ENCODE measurements at regions not wholly inside any gene's neighbourhood (a gene's known extent, or its start where the extent isn't known, plus 50 kb on each side); places are given as distances from the start of the nearest gene placed in this dataset.

GRCh38 chr5:54739371-54739770 lies 221.8 kb downstream of the SNX18 start:
- no peak for DNase-seq

DNA sequence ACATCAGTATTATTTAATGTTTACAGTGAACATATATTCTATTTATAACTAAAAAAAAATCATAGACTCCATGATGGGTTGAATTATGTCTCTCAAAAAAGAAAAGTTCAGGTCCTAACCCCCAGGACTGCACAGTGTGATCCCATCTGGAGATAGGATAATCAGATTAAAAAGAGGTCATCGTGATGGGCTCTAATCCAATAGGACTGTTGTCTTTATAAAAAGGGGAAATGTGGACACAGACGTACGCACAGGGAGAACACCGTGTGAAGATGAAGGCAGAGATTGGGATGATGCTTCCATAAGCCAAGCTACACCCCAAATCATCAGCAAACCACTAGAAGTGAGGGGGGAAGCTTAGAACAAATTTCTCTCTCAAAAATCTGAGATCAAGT lies 221.4 kb downstream of the SNX18 start:
- no peak for DNase-seq

GRCh38 chr5:54738118-54738972 lies 220.8 kb downstream of the SNX18 start:
- no peak for DNase-seq

DNA sequence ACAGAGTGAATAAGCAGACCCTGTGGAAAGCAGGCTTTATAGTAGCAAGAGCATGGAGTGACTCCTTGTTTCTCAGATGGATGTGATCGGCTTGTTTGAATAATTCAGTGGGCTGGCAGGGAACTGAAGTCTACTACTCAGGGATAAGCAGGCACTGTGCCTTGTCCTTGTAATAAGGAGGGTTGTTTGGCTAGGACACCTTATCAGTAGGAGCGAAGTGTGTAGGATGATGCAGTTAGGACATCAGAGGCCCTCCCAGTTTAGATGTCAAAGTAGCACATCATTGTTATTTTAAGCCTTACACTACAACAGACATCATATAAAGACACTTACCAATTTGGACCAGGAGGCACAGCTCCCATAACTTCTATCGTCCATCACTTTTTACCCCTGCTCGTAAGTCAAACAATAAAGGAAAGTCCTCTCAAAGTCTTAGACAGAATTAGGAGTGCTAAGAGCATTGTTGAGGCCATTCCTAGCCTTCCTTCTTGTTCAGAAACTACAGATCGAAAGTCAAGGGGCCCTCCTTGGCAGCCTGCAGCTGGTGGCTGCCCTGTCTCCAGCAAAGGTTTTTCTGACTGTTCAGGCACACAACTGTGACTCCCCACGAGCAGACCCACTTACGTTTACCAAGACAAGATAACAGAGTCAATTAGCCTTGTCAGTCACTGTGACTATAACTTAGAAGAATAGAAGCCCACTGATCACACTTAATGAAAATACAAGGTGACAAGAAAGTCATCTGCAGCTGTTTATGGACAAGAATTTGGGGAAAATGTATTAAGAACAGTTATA lies 218.6 kb downstream of the SNX18 start:
- no peak for DNase-seq

- no peak for DNase-seq
Measured at GRCh38 chr5:54733101-54733500, 215.5 kb downstream of the SNX18 start.

GRCh38 chr5:54732108-54732507 lies 214.5 kb downstream of the SNX18 start:
- no peak for DNase-seq

GRCh38 chr5:54728588-54728915 lies 211.0 kb downstream of the SNX18 start:
- DNase-seq, result no peak

DNA sequence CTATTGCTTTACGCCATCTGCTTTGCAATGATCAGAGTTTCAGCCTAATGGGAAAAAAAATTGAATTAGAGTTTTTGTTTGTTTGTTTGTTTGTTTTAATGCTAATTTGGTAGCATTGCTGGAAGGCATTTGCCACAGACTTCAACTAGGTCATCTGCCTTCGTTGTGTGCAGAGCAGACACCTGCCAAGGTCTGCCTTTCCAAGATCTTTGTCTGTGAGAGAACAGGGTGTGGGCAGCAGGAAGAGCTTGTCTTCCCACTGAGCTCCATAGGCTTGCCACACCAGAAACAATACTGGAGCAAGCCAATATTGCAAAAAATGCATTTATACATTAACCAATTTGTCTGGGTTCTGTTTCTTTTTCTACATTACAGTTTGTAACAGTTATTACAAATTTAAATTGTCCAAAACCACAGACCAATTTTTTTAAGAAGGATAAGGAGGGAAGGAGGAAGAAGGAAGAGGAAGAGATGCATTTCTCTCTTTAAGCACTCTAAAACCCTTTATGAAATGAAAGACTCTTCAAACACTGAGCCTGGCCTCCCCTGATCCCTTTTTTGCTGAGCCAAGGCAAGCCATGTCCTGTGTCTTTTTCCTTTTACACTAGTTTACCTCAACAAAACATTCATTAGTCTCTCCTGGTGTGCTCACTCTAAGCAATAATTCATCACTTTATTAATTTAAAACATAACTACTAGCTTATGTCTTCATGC lies 210.5 kb downstream of the SNX18 start:
- peak in 1 of 2 experiments; percentile 71 for DNase-seq

DNA sequence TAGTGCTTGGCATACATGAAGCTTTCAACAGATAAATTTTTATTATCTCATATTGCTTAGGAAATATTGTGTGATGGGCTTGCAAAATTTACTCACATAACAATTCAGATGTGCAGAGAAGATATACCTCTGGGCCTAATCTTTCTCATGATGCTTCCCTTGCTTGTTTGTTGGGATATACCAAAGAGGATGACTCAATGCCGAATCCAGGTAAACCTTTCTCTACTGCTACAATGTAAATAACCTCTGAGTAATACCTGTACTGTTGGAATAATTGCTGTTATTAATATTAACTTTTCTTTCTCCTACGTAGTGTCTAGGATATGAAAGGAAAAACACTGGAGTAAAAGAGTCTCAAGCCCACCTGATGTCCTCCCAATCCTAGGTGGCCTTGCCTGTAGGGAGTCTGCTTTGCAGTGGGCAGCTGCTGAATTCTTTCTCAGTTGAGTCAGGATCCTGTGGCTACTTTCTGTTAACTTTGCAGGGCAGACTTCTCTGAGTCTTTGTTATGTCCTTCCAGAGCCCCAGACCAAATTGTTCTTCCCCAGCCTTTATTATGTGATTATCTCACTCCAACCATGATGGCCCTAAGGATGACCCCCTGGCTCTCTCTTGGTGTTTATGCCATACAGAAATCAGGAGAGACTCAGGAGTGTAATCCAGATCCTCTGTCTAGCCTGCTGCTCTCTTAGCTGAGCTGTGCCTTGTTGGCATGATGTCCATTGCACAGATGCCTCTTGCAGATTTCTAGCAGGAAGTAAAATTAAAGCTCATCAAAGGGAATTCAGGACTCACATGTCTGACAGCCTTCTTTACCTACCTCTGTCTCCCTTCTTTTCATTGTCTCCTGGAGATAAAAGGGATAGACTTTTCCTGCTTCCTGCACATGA lies 208.1 kb downstream of the SNX18 start:
- peak; percentile 13 to 52 for DNase-seq

DNA sequence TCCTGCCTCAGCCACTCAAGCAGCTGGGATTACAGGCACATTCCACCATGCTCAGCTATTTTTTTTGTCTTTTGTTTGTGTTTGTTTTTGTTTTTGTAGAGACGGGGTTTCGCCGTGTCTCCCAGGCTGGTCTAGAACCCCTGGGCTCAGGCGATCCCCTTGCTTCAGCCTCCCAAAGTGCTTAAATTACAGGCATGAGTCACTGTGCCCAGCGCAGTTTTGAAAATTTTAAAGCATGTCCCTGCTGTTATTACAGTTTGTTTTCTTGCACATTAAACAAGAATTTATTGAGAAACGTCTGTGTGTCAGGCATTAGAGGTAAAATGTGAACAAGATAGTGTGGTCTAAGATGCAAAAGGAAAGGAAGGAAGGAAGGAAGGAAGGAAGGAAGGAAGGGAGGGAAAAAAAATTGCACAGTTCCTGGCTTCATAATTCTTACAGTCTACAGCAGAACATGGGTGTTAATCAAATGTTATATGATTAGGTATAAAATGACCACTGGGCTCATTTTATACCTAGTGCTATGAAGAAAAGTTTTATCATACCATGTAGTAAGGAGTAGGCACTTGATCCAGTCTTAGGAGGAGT lies 205.4 kb downstream of the SNX18 start:
- no peak for DNase-seq

DNA sequence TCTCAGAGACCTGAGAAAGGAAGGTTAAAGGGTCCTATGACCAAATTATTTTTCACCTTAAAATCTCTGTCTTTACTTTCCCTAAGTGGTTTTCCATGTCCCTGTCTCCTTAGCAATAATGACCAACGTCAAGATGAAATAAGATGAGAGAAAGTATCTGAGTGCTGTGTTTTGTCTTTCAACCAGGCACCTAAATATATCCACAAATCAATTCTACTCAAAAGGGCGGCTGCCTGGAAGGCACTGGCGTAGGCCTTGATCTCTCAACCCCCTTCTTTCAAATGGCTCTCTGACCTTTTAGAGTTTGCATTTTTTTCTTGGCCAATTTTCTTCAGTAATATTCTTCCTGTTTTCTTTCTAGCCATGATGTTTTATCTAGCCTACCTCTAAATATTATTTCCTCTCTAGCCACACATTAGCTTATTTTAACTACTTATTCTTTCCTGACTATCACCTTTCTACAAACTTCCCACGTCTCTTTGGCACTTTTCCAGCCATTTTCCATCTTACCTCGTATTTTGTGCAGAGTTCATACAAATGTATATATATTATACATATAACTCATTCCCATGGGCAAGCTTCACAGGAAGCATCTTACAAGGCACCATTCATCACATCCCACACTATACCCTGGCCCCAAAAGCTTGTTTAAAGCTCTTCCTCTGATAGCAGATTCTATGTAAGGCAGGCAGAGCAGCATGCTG lies 204.5 kb downstream of the SNX18 start:
- no peak for DNase-seq

DNA sequence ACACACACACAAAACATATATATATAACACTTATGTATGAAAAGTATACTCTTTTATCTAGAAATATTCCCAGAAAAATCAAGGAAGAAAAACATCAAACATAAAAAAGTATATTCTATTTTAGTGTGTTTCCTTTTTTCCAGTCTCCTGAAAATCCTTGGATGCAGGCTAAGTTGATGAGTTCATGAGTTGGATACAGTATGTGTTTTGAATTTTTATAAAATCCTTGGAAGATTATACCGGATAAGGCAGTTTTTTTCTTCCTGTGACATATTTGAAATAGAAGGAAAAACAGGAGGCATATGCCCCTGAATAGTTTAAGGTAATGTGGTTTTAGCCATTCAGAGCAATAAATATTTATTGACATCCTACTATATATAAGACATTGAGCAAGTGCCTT lies 203.6 kb downstream of the SNX18 start:
- no peak for DNase-seq

DNA sequence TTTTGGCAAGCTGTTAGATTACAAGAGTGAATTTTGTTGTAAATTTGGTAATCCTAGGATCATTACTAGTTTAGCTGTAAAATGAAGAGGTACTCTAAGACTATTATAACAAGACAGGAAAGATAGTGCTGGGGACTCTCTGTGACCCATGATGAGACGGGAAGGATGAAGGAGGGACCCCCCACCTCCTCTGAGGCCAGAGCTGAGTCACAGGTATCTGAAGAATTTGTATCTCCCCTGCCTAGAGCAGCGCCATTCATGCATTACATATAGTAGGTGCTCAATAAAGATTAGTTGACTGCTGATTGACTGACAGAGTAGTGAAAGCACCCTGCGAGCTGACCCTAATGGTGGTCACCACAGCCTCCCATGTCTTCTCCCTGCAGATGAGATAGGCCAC lies 202.8 kb downstream of the SNX18 start:
- no peak for DNase-seq

DNA sequence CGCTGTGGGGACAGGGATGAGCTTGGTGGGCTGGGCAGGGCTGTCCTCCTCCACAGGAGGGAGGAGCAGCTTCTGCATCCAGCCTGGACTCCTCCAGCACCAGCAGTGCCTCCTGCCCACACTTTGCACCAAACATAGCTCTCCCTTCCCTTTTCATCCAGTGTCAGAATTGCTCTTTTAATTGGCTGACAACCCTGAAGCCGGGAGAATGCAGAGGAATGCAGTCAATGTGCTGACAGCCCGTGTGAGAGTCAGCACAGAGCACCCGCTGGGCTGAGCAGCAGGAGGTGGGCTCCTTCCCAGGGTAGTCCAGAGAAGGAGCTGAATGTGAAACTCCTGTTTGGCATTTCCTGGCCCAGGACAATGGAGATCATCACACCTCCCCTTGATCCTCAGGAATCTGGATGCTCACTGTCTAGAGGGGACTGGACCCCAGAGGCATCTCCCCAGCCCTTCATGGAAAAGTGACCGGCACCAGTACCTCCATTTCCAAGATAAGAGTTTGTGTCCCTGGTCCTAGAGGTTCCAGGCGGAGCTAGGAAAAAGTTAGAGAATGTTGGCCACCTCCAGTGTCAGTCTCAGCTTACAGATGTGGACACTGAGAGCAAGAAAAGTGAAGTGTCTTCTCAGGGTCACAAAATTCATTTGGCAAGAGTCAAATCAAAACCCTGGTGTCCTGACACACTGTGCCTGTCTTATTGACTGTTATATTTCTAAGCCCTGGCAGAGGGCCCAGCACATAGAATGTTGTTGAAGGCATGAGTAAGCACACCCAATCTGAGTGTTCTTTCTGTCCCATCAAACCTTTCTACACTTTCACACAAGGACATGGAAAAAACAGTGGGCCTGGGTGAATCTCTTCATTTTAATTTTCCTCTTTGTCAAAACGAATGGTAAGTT lies 202.1 kb downstream of the SNX18 start:
- DNase-seq, result no peak

DNA sequence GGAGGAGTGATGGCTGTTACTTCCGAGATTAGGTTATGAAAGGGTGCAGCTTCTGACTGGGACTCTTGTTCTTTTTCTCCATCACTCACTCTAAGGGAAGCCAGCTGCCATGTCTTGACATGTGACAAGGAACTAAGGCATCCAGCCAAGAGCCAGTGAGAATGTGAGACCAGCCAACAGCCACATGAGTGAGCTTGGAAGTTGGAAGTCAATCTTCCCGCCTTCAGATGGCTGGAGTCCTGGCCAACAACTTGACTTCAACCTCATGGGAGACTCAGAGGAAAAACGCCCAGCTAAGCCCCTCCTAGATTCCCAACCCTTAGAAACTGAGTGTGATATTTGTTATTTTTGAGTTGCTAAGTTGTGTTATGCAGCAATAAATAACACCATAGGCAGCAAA lies 201.1 kb downstream of the SNX18 start:
- no peak for DNase-seq

GRCh38 chr5:54717870-54718269 lies 200.3 kb downstream of the SNX18 start:
- DNase-seq, result no peak

- DNase-seq, result no peak
Measured at GRCh38 chr5:54717459-54717858, 199.9 kb downstream of the SNX18 start.

DNA sequence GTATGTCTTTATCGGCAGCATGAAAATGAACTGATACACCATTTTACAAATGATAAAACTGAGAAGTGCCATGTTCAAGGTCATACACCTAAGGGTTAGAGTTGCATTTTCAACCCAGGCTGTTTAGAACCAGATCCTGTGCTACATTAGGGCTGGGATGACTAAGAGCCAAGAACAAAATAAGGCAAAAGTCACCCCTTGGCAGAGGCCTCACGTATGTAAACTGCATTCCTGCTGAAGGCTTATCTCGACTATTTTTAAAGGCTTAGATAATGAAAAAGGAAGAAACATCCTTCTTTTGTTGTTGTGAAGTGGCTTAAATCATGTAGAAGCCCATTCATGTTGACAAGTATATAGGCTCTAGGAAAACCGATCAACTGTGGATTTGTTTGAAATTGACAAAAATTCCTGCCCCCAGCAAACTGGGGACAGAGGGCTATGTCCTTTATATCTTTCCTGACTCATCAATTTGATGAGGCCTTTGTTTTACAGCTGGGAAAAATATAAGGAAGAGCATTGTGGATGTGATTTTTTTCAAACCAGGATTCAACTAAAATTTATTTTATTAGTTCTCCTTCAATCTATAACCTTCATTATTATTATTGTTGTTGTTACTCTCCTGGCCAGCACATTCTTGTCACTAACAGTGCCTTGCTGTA lies 196.5 kb downstream of the SNX18 start:
- no peak for DNase-seq

DNA sequence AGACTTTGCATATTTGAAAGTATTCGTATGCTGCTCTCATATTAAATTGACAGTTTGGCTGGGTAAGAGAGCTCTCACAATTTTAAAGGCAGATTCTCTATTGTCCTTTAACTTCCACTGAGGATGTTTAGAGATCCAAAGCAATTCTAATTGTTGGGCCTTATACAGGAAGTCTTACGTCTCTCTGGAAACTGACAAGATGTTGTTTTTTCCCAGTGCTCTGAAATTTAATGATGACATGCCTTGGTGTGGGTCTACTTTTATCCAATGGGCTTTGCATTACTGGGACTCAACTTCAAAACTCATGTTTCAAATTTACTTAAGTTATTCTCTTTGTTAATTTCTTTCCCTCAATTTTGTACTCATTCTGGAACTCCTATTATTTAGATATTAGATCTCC lies 191.5 kb downstream of the SNX18 start:
- no peak for DNase-seq

DNA sequence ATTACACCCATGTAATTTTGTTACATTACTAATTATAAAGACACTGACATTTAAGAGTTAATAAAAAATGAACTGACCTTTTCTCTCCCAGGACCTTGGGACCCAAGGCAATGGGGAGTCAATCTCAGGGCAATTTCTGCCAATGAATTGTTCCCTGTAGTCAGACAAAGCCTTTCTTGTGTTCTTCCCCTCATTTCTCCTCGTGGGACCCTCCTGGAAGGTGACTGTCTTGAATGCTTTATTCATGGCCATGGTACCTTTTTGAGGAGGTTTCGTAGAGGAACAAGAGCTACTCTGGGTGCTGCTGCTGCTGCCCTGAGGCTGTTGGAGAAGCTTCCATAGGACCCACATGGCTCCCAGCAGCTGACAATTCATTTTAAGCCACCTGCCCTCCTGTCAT lies 190.3 kb downstream of the SNX18 start:
- DNase-seq, result no peak

Data from cerebellar nuclear complex (tissue), 1 donor.